Thoracic aorta (tissue), 2 donors: ENCODE measurements at regions not wholly inside any gene's neighbourhood (a gene's known extent, or its start where the extent isn't known, plus 50 kb on each side); places are given as distances from the start of the nearest gene placed in this dataset.

Source experiments
- ATAC-seq: fragments of 150-250 bp; one replicate; pipeline ENCODE4 v1.8.0; 2017; ENCODE audit warnings: low read depth; ENCODE audit not compliant: insufficient number of reproducible peaks, low FRiP score
- DNase-seq: peaks from one replicate; pipeline ENCODE4 v3.0.0-alpha.2; 2020; ENCODE audit warnings: low spot score
- H3K27ac ChIP-seq, 2 donors: fragments of 200-600 bp; sonication (generic); 1 replicate in 1 of 2; 2 replicates in 1 of 2; pipeline ENCODE4 v1.5.1; 2016; ENCODE audit warnings: mild to moderate bottlenecking in 2 of 2, moderate library complexity in 2 of 2
- H3K27me3 ChIP-seq: fragments of 200-600 bp; sonication (generic); replicated peaks from 2 replicates; pipeline ENCODE4 v1.6.0; 2016; ENCODE audit warnings: mild to moderate bottlenecking; ENCODE audit not compliant: insufficient read depth
- H3K36me3 ChIP-seq: fragments of 200-600 bp; sonication (generic); one replicate; pipeline ENCODE4 v1.5.1; 2016
- H3K4me1 ChIP-seq, 2 donors: fragments of 200-600 bp; sonication (generic); 1 replicate in 1 of 2; 2 replicates in 1 of 2; pipeline versions ENCODE4 v1.5.1 to v1.6.0; 2016; ENCODE audit warnings: low read depth in 2 of 2, mild to moderate bottlenecking in 1 of 2; ENCODE audit not compliant: control insufficient read depth in 1 of 2
- H3K4me3 ChIP-seq: fragments of 200-600 bp; sonication (generic); 2 replicates; pipeline ENCODE4 v1.5.1; 2016; ENCODE audit warnings: mild to moderate bottlenecking
- H3K9me3 ChIP-seq: fragments of 200-600 bp; sonication (generic); 2 replicates; pipeline ENCODE4 v1.5.1; 2016
- TF ChIP-seq, protein P1 (sequence below): fragments of 200-600 bp; sonication (generic); IDR thresholded peaks from one replicate; pipeline ENCODE4 v1.5.1; 2019; ENCODE audit warnings: antibody characterized with exemption

DNA sequence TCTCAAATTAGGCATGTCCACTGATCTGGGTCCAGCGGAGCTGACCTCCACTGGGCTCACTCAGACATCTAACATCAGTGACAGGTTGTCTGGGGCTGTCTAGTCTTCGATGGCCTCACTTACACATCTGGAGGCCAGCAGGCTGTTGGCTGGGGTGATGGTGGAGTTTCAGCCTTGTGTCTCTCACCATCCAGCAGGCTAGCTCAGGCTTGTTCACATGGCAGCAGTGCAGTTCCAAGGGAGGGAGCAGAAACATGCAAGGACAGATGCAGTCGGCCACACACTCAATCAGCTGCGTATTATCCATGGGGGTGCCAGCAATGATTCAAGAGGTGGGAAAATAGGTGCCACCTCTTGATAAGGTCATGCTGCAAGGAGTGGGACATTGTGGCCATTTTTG lies 292.5 kb downstream of the SHQ1 start:
- H3K27ac ChIP-seq = no peak overlapping the region
- TF ChIP-seq, protein P1, sequence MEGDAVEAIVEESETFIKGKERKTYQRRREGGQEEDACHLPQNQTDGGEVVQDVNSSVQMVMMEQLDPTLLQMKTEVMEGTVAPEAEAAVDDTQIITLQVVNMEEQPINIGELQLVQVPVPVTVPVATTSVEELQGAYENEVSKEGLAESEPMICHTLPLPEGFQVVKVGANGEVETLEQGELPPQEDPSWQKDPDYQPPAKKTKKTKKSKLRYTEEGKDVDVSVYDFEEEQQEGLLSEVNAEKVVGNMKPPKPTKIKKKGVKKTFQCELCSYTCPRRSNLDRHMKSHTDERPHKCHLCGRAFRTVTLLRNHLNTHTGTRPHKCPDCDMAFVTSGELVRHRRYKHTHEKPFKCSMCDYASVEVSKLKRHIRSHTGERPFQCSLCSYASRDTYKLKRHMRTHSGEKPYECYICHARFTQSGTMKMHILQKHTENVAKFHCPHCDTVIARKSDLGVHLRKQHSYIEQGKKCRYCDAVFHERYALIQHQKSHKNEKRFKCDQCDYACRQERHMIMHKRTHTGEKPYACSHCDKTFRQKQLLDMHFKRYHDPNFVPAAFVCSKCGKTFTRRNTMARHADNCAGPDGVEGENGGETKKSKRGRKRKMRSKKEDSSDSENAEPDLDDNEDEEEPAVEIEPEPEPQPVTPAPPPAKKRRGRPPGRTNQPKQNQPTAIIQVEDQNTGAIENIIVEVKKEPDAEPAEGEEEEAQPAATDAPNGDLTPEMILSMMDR = no peak
- no peaks in the 10 kb centered on the region for H3K4me1 ChIP-seq
- ATAC-seq (no peak), DNase-seq (no peak)
- H3K27me3 ChIP-seq = no peaks in the 10 kb centered on the region
- H3K36me3 ChIP-seq = no peaks in the 10 kb centered on the region
- H3K4me3 ChIP-seq = no peak overlapping the region
- no peaks in the 10 kb centered on the region for H3K9me3 ChIP-seq

DNA sequence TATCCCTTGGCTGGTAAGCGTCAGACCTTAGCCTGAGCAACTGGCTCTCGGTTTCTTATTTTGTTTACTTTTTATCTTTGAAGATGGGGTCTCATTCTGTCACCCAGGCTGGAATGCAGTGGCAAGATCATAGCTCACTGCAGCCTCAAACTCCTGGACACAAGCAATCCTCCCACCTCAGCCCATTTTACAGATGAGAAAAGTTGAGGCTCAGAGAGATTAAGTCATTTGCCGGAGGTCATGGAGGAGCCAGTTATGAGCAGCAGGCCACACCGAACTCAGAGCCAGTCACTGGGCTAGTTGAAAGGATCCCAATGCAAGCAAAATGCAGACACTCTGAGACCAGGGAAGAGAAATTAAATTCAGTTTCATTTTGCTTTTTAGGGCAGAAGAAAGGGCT lies 293.6 kb downstream of the SHQ1 start:
- ATAC-seq (no peak), DNase-seq (no peak)
- H3K9me3 ChIP-seq = no peaks in the 10 kb centered on the region
- no peak overlapping the region for H3K4me3 ChIP-seq
- H3K27me3 ChIP-seq = no peaks in the 10 kb centered on the region
- TF ChIP-seq, protein P1 = no peak
- H3K27ac ChIP-seq = no peak overlapping the region
- H3K4me1 ChIP-seq = no peaks in the 10 kb centered on the region
- no peaks in the 10 kb centered on the region for H3K36me3 ChIP-seq

DNA sequence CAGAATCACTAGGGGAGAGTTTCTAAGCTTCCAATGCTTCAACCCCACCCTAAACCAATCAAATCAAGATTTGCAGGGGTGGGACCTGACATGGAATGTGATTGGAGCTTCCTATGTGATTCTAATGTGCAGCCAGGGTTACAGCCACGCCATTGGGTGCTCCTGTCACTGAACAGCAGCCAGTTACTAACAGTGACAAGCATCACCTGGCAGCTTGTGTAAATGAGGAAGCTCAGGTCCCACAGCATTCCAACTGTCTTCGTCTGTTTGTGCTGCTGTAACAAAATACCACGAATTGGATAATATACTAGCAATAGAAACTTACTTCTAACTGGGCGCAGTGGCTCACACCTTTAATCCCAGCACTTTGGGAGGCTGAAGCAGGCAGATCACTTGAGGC lies 294.9 kb downstream of the SHQ1 start:
- no peaks in the 10 kb centered on the region for H3K27me3 ChIP-seq
- H3K4me1 ChIP-seq = no peaks in the 10 kb centered on the region
- ATAC-seq = no peak
- no peak for DNase-seq
- H3K9me3 ChIP-seq = no peaks in the 10 kb centered on the region
- H3K36me3 ChIP-seq = no peaks in the 10 kb centered on the region
- no peak overlapping the region for H3K4me3 ChIP-seq
- no peak overlapping the region for H3K27ac ChIP-seq
- TF ChIP-seq, protein P1 = no peak

DNA sequence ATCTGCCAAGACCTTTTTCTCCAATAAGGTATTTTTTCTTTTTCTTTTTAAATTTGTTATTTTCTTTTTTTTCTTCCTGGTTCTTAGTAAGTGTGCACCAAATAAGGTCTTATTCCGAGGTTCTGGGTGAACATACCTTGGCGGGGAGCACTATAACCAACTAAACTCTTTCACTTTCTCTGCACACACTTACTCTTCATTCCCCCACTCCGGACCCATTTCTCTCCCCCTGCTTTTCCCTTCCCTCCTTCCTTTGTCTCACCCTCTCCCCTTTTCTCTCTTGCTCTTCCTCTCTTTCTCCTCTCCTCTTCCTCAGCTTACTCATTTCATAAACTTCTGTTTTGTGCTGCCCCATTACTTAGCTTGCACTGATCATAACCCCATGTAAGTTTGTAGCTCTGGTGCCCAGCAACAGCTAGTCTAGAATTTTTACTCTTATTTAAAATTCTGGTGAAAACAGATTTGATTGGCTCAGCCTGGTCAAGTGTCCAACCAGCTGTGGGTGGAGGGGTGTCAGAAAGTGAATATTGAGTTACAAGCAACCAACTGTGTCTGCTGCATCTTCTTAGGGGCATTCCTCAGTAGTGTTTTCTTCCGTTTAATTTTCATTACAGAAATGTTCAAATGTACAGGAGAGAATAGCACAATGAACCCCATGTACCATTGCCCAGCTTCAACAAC lies 297.5 kb downstream of the SHQ1 start:
- ATAC-seq = no peak
- Histone ChIP-seq H3K4me3 (no peak overlapping the region), H3K9me3 (no peaks in the 10 kb centered on the region), H3K36me3 (no peaks in the 10 kb centered on the region), H3K27ac (no peak overlapping the region), H3K4me1 (no peaks in the 10 kb centered on the region), H3K27me3 (no peaks in the 10 kb centered on the region)
- no peak for DNase-seq
- TF ChIP-seq, protein P1 = no peak

DNA sequence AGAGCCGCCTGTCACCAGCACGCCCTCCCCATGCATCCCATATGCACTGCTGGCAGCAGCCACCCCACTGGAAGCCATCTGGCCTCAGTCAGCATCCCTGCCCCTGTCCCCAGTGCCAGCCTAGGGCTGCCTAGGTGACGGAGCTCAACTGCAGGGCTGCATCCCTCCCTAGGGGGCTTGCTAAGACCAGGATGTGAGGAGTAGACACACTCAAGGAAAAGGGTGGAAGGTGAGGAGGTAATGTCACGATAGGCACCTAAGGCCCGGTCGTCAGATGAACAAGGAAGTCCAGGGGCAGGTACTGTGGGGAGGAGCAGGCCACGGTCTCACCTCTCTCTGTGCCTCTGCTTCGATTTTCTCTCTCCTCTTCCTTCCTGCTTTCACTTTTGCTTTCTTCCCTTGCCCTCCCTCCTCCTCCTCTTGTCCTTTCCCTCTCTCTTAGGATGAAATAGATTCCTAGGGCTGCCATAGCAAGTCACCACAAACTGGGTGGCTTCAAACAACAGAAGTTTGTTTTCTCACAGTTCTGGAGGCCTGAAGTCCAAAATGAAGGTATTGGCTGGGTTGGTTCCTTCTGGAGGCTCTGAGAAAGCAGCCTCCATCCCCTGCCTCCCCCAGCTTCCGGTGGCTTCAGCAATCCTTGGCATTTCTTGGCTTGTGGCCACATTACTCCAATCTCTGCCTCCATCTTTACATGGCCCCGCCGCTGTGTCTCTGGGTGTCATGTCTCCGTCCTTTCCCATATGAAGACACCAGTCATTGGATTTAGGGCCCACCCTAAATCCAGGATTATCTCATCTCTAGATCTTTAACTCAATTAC lies 298.3 kb downstream of the SHQ1 start:
- TF ChIP-seq, protein P1 = no peak
- Histone ChIP-seq H3K4me1 (no peaks in the 10 kb centered on the region), H3K4me3 (no peak overlapping the region), H3K27ac (no peak overlapping the region), H3K9me3 (no peaks in the 10 kb centered on the region), H3K27me3 (no peaks in the 10 kb centered on the region), H3K36me3 (no peaks in the 10 kb centered on the region)
- ATAC-seq = no peak
- DNase-seq = no peak
